Thyroid gland (tissue), 4 donors: ENCODE measurements at regions not wholly inside any gene's neighbourhood (a gene's known extent, or its start where the extent isn't known, plus 50 kb on each side); places are given as distances from the start of the nearest gene placed in this dataset.
A peak's percentile ranks its signal among the peaks of the same experiment; 100 is the strongest.

Experiments used
- DNase-seq, 2 donors: peaks; one replicate each; pipeline ENCODE4 v3.0.0-alpha.2; 2019
- H3K27ac ChIP-seq, 3 donors: fragments of 200-600 bp; sonication (generic); 1 replicate in 2 of 3; 2 replicates in 1 of 3; pipeline ENCODE4 v1.5.1; 2016 to 2019; ENCODE audit warnings: mild to moderate bottlenecking in 1 of 3, moderate library complexity in 1 of 3
- H3K27me3 ChIP-seq: fragments of 200-600 bp; sonication (generic); one replicate; pipeline ENCODE4 v1.5.1; 2019
- H3K36me3 ChIP-seq, 2 donors: fragments of 200-600 bp; sonication (generic); one replicate each; pipeline ENCODE4 v1.5.1; 2016 to 2019
- H3K4me1 ChIP-seq, 2 donors: fragments of 200-600 bp; sonication (generic); one replicate each; pipeline ENCODE4 v1.5.1; 2017 to 2019
- H3K4me3 ChIP-seq, 3 donors: fragments of 200-600 bp; sonication (generic); replicated peaks in 1 of 3; 1 replicate in 2 of 3; 2 replicates in 1 of 3; pipeline ENCODE4 v1.5.1; 2016; ENCODE audit warnings: mild to moderate bottlenecking in 1 of 3
- H3K9me3 ChIP-seq: fragments of 200-600 bp; sonication (generic); one replicate; pipeline ENCODE4 v1.5.1; 2017
- CTCF ChIP-seq, 6 experiments: fragments of 200-600 bp in 3 of 6; fragments of 450-650 bp in 3 of 6; sonication (generic) in 3 of 6; IDR thresholded peaks; one replicate each; pipeline ENCODE4 v1.5.1; 2016 to 2019; ENCODE audit warnings: antibody characterized with exemption in 6 of 6, mild to moderate bottlenecking in 2 of 6, inconsistent platforms in 1 of 6, moderate library complexity in 1 of 6
- POLR2A ChIP-seq, 2 donors: fragments of 450-650 bp; IDR thresholded peaks; one replicate each; pipeline ENCODE4 v1.6.1; 2017; ENCODE audit warnings: antibody characterized with exemption in 2 of 2, mild to moderate bottlenecking in 2 of 2, moderate library complexity in 1 of 2
- WGBS, 2 donors: methylation state at CpG; one replicate each; pipeline ENCODE4 v1.1.5; 2017; 5-methylcytosine and 5-hydroxymethylcytosine counted together
- intact Hi-C: fragments of 100-400 bp; cut with DNase I; formaldehyde crosslinking; loops from one replicate; pipeline ENCODE4 v1.15.1; 2023

GRCh38 chrX:115452251-115452650 is 108.7 kb upstream of the PLS3 start:
- no peaks in the 10 kb centered on the region for H3K36me3 ChIP-seq
- no peak for TF ChIP-seq CTCF (IDR thresholded peaks at IDR 0.05)
- no peak for DNase-seq
- H3K9me3 ChIP-seq = no peaks in the 10 kb centered on the region
- H3K4me3 ChIP-seq = no peak overlapping the region
- no peaks in the 10 kb centered on the region for H3K4me1 ChIP-seq
- 85 to 86% methylated on average over 1 of the region's 1 CpG for WGBS, 2 donors
- no peaks in the 10 kb centered on the region for H3K27me3 ChIP-seq
- H3K27ac ChIP-seq = no peak overlapping the region
- intact Hi-C loops = no loop called here

GRCh38 chrX:115459883-115460880 is 100.8 kb upstream of the PLS3 start:
- intact Hi-C loops = no loop called here
- 31 to 49% methylated on average over 3 of the region's 3 CpGs for WGBS, 2 donors
- Histone ChIP-seq H3K9me3 (no peaks in the 10 kb centered on the region), H3K36me3 (no peaks in the 10 kb centered on the region), H3K4me1 (no peaks in the 10 kb centered on the region), H3K27me3 (no peaks in the 10 kb centered on the region), H3K4me3 (no peak overlapping the region), H3K27ac (peak overlapping the region in 1 of 3 donors; percentile 46)
- DNase-seq = no peak
- TF ChIP-seq POLR2A (IDR thresholded peaks at IDR 0.05) (no peak), CTCF (IDR thresholded peaks at IDR 0.05) (no peak)

GRCh38 chrX:115462406-115462805 is 98.6 kb upstream of the PLS3 start:
- H3K4me3 ChIP-seq = no peak overlapping the region
- 68 to 88% methylated on average over 1 of the region's 1 CpG for WGBS, 2 donors
- no peaks in the 10 kb centered on the region for H3K4me1 ChIP-seq

GRCh38 chrX:115467961-115468360 is 93.0 kb upstream of the PLS3 start:
- H3K4me1 ChIP-seq = no peaks in the 10 kb centered on the region
- no peak overlapping the region for H3K4me3 ChIP-seq
- DNase-seq = no peak
- H3K9me3 ChIP-seq = no peaks in the 10 kb centered on the region
- intact Hi-C loops = no loop called here
- no peak overlapping the region for H3K27ac ChIP-seq
- no peaks in the 10 kb centered on the region for H3K36me3 ChIP-seq
- TF ChIP-seq CTCF (IDR thresholded peaks at IDR 0.05) = no peak
- no peak for TF ChIP-seq POLR2A (IDR thresholded peaks at IDR 0.05)
- H3K27me3 ChIP-seq = no peaks in the 10 kb centered on the region

More at GRCh38 chrX:115462406-115462805, 98.6 kb upstream of the PLS3 start:
- Histone ChIP-seq H3K27ac (no peak overlapping the region), H3K36me3 (no peaks in the 10 kb centered on the region), H3K9me3 (no peaks in the 10 kb centered on the region), H3K27me3 (no peaks in the 10 kb centered on the region)
- DNase-seq = no peak
- intact Hi-C loops = no loop called here
- TF ChIP-seq POLR2A (IDR thresholded peaks at IDR 0.05) (no peak), CTCF (IDR thresholded peaks at IDR 0.05) (no peak)

- H3K27me3 ChIP-seq = no peaks in the 10 kb centered on the region
- no peaks in the 10 kb centered on the region for H3K36me3 ChIP-seq
- no peak overlapping the region for H3K27ac ChIP-seq
- TF ChIP-seq POLR2A (IDR thresholded peaks at IDR 0.05) (no peak), CTCF (IDR thresholded peaks at IDR 0.05) (no peak)
- 94% methylated on average over 3 of the region's 3 CpGs for WGBS, 2 donors
- H3K4me3 ChIP-seq = no peak overlapping the region
- H3K9me3 ChIP-seq = no peaks in the 10 kb centered on the region
- intact Hi-C loops = no loop called here
- no peak for DNase-seq
- H3K4me1 ChIP-seq = no peaks in the 10 kb centered on the region
Observed at GRCh38 chrX:115472131-115472530, 88.8 kb upstream of the PLS3 start.
